Stimulated activated CD4-positive, alpha-beta T cell treated with anti-CD3 and anti-CD28 coated beads, Interleukin-12 subunit alpha, Interleukin-12 subunit beta, amount 100 ng/mL, for 24 hours (primary cell): ENCODE measurements at regions not wholly inside any gene's neighbourhood (a gene's known extent, or its start where the extent isn't known, plus 50 kb on each side); places are given as distances from the start of the nearest gene placed in this dataset.
"Not testable (repeated sequence)": the region's sequence is repeated elsewhere in the genome, so short reads cannot be mapped to it uniquely, and the experiment has no call there.

Experiments
- DNase-seq, 2 experiments: peaks; one replicate each; pipeline ENCODE4 v3.0.0-alpha.2; 2020; ENCODE audit warnings: low read depth in 2 of 2

DNA sequence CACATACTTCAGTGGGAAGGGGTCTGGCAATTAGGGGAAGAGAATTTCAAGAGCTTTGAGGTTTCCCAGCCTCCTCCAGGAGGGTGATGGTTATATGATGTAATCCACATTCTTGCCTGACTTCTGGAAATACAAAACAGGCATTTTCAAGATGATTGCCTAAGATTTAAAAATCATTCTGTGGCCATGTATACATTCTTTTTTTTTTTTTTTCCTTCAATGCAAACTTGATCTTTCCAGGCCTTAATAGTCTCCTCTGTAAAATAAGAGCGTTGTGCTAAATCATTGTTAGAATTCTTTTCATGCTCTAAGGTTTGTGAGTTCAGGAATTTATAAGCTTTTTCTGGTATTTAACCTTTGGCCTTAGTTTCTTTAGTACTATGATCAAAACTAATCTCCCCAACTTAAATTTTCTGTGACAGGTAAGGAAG lies 192.3 kb upstream of the HMCN1 start:
- no peak for DNase-seq

DNA sequence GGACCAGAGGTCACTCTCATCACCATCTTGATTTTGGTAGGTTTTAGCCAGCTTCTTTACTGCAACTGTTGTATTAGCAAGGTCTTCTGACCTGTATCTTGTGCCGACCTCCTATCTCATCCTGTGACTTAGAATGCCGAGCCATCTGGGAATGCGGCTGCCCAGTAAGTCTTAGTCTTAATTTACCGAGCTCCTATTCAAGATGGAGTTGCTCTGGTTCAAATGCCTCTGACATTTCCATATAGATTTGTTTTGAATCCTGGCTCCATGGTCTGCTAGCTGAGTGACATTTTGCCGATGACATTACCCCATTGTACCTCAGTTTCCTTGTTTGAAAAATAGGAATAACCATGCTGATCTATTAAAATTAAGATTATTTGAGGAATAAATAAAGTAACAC lies 193.9 kb upstream of the HMCN1 start:
- no peak for DNase-seq

DNA sequence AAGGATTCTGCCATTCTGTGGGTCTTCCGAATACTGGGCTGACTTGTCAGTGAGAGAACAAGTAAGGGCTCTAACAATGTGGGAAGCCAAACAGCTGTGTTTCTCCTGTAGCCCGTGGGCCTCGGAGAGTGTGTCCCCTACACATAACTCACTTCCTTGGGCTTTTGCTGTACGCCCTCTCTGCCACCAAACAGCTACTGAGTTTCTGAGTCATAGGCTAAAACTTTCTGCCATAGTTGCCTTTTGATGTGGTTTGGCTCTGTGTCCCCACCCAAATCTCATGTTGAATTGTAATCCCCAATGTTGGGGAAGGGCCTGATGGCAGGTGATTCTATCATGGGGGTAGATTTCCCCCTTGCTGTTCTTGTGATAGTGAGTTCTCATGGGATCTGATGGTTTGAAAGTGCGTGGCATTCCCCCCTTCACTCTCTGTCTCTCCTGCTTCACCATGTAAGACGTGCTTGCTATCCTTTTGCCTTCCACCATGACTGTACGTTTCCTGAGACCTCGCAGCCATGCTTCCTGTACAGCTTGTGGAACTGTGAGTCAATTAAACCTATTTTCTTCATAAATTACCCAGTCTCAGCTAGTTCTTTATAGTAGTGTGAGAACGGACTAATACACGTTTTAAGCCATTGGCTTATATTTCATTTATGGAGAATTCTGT lies 194.8 kb upstream of the HMCN1 start:
- DNase-seq, result no peak

DNA sequence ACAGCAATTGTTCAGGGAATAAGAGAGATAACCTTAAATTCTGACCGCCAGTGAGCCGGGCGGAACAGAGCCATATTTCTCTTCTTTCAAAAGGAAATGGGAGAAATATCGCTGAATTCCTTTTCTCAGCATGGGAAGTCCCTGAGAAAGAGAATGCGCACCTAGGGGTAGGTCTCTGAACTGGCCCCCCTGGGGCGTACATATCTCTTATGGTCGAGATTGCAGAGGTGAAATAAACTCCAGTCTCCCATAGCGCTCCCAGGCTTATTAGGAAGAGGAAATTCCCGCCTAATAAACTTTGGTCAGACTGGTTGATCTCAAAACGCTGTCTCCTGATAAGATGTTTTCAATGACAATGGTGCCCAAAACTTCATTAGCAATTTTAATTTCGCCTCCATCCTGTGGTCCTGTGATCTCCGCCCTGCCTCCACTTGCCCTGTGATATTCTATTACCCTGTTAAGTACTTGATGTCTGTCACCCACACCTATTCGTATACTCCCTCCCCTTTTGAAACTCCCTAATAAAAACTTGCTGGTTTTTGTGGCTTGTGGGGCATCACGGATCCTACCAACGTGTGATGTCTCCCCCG lies 195.8 kb upstream of the HMCN1 start:
- DNase-seq, result not testable (repeated sequence)

DNA sequence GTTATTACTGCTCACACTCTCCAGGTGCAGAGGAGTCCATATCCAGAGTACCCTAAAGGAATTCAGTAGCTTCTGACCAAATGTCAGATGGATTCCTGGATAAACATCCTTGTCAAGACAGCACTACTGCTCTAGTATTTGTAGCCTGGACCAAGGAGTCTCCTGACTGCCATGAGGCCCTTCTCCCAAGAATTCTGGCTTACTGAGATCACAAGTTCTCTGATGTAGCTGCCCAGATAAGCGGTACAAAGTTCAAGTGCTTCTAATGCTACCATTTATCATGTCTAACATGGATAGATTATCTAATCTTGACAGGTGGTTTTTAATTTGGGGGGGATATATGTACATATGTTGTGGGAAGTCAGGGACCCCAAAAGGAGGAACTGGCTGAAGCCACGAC lies 196.6 kb upstream of the HMCN1 start:
- DNase-seq, result no peak

DNA sequence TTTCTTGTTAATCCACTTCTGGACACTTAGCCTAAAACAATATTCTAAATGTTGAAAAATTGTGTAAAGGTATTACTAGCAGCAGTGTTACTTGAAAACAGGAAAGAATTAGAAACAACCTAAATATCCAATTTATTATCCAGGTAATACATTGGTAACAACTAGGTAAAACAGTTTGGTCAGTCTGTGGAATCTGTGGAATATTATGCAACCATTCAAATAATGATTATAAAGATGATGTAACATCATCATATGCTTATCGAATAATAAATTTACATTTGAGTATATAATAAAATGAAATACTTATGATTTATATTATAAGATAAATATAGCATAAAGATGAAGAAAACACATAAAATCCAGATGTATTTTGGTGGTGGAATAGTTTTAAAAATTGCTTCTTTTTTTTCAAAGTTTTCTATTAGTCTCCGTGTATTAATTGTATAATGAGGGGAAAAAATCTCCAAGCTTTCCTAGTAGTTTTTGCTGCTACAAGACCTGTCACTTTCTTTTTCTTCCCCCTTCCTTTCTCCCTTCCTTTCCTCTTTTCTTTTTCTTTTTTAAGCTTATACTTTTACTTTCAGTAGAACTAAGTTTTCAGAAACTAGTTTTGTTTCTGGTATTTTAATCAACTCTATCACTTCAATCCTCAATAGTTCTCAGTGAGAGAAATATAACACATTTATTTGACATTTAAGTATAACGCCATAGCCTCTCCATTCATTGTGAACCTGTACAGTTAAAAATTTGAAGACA lies 197.8 kb upstream of the HMCN1 start:
- no peak for DNase-seq

DNA sequence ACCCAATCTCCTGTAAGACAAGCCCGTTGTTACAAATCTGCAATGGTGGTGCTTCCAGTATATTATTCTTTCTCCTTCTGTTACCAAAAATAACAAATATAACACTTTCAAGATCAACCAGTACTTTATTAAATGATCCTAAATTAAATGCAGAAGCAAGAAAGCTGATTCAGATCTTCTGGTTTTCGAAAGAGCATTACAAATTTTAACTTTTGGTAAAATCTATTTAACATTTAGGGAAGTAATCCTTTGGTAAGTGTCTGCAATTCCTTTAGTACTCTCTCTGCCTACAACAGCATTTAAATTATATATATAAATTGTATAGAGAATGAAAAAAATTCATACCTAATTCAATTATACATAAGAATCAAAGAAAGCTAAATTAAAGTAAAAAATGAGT lies 198.6 kb upstream of the HMCN1 start:
- DNase-seq, result no peak

DNA sequence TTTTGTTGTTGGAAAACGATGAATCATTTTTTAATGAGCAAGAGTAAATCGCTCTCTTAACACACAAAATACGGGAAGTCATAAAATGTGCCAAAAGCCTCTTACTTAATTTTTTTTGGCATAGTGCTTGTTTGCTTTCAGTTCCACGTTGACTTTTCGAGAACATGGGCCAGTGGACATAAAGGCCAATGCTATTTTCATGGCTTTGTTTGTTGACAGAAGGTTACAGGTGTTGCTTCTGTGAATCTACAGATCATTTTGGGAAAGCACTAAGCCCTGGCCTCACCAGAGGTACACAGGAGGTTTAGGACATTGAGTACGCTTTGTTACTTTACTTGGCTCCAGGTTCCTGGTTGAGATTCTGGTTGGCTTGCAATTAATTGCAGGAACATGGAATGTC lies 199.4 kb upstream of the HMCN1 start:
- DNase-seq, result no peak

DNA sequence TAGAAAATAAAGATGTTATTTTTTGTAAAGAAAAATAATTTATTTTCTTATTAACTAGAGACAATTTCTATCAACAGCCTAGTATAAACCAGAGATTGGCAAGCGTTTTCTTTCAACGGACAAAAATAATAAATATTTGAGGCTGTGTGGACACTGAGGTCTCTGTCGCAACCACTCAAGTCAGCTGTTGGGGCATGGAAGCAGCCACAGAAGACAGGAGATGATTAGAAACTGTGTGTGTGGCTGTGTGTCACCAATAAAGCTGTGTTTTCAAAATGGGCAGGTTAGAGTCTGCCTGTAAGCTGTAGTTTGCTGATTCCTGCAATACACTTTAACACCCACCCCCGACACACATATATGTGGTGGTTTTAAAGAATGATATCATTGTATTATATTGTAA lies 200.6 kb upstream of the HMCN1 start:
- no peak for DNase-seq

DNA sequence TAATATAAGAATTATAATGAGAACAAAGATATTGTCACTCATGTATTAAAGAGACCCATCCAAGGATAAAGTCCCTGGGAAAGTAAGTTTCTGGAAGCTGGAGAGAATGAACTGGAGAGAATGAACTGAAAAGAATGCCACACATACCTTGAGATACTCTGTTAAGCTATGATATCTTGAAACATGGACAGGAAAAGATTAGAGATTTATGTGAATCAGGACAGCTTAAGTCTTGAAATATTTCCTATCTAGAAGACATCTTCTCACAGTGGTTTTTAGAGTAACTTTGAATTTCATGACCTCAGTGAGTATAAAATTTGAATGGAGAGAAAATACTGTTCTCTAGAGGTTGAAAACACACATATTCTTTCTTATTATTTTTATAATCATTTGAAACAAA lies 201.3 kb upstream of the HMCN1 start:
- no peak for DNase-seq

DNA sequence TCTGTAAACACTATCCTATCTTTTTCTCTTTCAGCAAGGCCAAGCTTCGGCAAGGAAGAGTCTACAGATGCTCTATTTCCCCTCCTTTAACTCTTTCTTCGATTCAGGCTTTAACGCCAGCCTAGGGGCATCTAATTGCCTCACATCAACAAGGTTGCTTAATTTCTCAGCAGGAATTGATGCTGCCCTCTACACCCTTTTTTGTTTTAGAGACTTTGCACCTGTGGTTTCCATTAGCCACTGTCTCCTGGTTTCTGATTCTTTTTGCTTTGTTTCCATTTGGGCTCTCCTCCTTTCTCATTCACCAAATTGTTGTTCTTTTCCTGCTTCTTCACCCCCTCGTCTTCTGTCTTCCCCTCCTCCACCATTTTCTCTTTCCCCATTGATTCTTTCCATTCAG lies 202.4 kb upstream of the HMCN1 start:
- DNase-seq, result no peak

DNA sequence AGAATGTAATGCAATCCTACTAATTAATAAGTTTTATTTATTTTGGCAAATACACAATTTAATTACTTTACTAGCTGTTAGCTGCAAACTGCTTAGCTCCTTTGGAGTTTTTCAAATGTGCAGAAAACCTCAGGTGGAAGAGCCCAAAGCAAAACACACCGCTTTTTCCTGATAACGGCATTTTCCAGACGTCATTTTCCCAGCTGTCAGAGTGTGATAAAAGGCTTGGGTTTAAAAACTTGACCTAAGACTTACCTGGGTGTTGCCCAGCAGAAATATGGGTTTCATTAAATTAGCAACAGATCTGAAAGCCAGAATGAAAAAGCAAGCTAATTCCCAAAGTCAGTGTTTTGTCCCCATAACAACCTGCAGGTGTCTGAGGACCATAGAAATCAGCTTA lies 204.0 kb upstream of the HMCN1 start:
- DNase-seq, result no peak

DNA sequence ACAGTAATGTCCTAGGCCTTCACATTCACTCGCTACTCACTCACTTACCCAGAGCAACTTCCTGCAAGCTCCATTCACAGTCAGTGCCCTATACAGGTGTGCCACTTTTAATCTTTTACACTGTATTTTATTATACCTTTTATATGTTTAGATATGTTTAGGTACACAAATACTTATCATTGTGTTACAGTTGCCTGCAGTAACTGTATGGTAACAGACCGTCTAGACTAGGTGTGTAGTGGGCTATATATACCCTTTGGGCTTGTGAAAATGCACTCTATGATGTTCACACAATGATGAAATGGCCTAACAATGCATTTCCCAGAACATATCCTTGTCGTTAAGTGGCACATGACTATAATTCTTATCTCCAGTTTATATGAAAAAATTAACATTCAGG lies 204.5 kb upstream of the HMCN1 start:
- no peak for DNase-seq

DNA sequence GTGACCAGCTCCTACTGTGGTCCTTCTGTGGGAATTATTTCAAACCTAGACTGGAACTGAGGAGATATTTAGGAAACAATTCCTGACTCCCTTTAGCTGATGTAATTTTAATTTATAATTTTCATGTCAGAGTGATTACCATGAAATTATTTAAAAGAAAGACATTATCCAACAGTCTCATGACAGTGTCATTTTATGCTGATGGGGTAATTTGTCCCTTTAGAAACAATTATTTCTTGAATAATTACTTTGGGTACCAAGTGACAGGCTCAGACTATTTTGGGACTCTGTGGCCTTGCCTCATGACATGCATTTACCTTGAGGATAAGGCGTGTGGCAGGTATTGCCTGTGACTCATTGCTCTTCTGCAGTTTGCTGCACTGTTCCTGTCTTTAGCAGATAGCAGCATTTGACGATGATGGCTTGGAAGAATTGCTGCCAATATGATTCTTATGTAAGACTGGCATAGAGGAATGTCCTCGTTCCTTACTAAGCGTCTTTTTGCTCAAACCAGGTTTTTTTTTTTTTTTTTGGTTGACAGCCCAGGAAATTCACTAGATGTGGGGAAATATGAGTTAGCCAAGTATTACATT lies 206.0 kb upstream of the HMCN1 start:
- DNase-seq, result no peak

DNA sequence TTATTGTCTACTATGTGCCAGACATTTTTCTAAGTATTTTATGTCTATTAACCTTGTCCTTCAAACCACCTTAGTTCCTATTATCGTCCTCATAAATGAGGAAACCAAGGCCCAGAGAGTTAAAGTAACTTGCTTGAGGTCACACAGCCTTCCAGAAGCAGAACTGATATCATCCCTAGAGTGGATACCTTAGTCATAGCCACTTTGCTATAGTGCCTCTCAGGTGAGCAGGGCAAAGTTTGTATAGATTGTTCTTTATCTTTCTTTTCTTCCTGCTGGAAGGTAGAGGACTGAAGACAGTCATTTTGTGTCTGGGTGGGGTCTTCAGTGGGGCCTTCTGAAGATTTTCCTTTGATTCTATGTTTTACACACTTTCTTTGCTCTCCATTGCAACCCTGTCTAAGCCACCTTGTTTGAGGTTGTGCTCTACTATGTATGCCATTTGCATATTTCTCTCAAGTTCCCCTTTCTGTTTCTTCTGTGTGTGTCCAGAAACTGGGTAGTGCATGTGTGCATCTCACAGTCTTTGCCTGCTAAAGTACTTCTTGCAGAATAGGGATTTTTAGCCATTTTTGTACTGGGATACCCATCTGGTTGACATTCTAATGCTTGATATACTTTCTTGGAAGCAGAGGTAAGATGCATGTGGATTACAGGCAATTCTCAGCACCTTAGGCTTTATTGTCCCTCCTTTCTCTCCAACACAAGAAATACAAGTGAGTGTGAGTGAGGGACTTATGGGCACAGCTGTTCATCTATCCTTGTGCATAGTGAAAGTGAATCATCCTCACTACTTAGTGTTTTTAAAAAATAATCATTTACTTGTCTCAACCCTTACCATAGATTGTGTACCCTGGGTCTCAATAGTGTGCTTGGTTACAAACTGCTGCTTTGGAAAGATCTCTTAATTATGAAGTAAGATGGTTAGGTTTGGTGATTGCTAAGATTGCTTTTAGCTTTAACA lies 207.6 kb upstream of the HMCN1 start:
- DNase-seq, result no peak

DNA sequence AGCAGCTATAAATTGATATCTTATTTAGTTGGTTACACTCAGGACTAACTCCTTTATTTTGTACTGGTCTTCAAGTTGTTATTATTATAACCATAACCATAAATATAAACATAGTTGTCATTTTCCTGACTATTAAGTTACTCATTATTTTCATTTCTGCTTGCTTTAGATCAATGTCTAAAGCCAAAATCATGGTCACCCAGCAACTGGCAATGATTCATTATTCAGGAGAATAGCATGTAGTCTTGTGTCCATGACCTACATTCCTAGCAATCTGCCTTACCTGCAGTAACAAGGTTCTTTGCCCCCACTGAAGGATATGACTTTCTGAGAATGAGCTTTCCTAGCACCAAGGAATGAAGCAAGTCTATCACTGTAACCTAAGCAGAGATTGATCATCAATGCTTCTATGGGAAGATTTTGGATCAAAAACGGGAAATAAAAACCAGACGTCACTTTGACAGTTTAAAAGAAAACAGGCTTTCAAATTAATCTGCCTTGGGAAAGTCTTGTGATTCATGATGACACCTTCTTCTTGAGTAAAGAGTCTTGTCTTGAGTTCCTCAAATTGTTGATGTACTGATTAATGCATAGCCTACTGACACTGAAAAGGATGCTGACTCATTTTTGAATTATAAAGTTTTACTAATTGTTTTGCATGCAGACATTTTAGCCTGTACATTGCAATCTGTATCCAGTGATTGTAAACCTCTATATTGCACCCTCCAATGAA lies 203.3 kb upstream of the IVNS1ABP start:
- DNase-seq, result no peak

DNA sequence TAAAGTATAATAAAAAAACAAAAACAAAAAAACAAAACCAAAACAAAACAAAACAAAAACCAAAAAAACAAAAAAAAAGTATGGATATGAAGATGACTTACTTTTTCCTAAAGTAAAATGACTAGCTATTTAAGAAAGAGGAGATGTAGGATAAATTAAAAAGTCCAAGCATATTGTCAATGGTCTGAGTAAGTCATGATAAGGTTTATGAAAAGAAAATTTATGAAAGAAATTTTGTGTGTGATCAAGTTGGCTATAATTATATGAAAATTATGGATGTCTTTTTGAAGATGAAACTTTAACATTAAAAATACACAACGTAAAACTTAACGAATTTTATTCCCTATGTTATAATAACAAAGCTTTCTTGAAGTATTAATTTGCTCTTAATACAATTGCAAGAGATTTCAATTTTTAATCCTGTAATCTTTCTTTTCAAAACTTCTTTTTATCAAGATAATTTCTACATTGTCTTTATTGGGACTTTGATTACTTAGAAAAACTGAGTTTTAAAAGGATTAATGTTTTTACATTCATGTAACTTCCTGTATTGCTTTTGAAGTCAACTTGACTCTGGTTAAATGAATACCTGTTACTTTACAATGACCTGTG lies 200.9 kb upstream of the IVNS1ABP start:
- DNase-seq, result no peak

DNA sequence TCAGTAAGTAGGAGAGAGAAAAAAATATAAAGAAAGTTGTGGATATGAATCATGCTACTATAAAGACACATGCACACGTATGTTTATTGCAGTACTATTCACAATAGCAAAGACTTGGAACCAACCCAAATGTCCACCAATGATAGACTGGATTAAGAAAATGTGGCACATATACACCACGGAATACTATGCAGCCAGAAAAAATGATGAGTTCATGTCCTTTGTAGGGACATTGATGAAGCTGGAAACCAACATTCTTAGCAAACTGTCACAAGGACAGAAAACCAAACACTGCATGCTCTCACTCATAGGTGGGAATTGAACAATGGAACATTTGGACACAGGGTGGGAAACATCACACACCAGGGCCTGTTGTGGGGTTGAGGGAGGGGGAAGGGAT lies 200.3 kb upstream of the IVNS1ABP start:
- not testable (repeated sequence) for DNase-seq

DNA sequence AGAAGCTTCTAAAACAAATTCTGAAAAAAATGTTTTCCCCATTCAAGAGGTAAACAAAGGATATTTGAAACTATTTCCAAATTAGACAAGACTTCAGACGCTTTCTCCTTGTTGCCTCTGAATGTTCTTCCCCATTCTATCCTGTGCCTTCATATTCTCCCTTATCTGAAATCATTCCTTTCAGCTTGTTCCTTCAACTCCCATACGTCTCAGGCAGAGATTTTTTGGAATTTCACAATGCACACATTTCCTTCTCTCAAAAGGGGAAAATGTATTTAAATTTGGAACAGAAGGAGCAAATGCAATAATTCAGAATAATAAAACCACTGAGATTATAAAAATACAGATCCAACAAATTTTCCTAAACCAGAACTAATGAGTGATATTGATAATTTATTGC lies 198.7 kb upstream of the IVNS1ABP start:
- no peak for DNase-seq

DNA sequence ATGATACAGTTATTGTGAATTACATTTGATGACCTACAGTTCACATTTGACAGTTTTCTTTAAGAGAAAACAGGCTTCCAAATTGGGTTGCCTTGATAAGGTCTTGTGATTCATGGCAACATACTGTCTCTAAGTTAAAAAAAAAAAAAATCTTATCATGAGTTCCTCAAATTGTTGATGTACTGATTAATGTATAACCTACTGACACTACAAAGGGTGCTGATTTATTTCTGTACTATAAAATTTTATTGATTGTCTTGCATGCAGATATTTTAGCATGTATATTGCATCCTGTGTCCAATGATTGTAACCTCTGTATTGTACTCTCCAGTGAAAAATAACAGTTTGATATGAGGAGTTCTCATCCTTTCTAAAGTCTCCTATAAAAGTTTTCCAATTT lies 197.3 kb upstream of the IVNS1ABP start:
- DNase-seq, result no peak

DNA sequence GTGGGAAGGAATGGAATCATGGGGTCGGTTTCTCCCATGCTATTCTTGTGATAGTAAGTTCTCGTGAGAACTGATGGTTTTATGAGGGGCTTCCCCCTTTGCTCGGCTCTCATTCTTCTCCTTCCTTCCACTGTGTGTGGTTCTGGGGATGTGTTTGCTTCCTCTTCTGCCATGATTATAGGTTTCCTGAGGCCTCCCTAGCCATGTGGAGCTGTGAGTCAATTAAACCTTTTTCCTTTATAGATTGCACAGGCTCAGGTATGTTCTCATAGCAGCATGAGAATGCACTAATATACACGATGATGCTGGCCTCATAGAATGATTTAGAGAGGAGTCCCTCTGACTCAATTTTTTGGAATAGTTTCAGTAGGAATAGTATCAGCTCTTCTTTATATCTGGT lies 195.4 kb upstream of the IVNS1ABP start:
- DNase-seq, result no peak
